ENCODE measurements at regions not wholly inside any gene's neighbourhood (a gene's known extent, or its start where the extent isn't known, plus 50 kb on each side); places are given as distances from the start of the nearest gene placed in this dataset.

GRCh38 chr5:124692950-124693349, 53.5 kb downstream of the ZNF608 start:
- H3K9me3 ChIP-seq (ENCODE audit: control insufficient read depth, low read length) = no peaks in the 10 kb centered on the region
- ATAC-seq (no peak), DNase-seq (no peak)
- intact Hi-C loops (cut with DNase I) = no loop called here
- no peak overlapping the region for H3K27ac ChIP-seq (ENCODE audit: low read length)
- H3K4me1 ChIP-seq (ENCODE audit: control insufficient read depth, insufficient read depth, low read length) = peaks cover 3% of the 10 kb centered on the region
- H3K27me3 ChIP-seq (ENCODE audit: control insufficient read depth, insufficient read depth) = no peaks in the 10 kb centered on the region
- H3K4me3 ChIP-seq (ENCODE audit: low read length) = no peak overlapping the region
- WGBS = 97% methylated on average over 2 of the region's 2 CpGs

- WGBS = 70% methylated on average over 3 of the region's 3 CpGs
- no peak for ATAC-seq
- H3K9me3 ChIP-seq (ENCODE audit: control insufficient read depth, low read length) = no peaks in the 10 kb centered on the region
- no peaks in the 10 kb centered on the region for H3K27me3 ChIP-seq (ENCODE audit: control insufficient read depth, insufficient read depth)
- peak in 1 of 3 donors; percentile 41 for DNase-seq
- H3K4me3 ChIP-seq (ENCODE audit: low read length) = no peak overlapping the region
- intact Hi-C loops (cut with DNase I) = no loop called here
- no peak overlapping the region for H3K27ac ChIP-seq (ENCODE audit: low read length)
- H3K4me1 ChIP-seq (ENCODE audit: control insufficient read depth, insufficient read depth, low read length) = peaks cover 3% of the 10 kb centered on the region
Measured at GRCh38 chr5:124692324-124692723, 54.1 kb downstream of the ZNF608 start.

- H3K27me3 ChIP-seq (ENCODE audit: control insufficient read depth, insufficient read depth) = no peaks in the 10 kb centered on the region
- H3K9me3 ChIP-seq (ENCODE audit: control insufficient read depth, low read length) = no peaks in the 10 kb centered on the region
- DNase-seq = no peak
- no peak overlapping the region for H3K4me3 ChIP-seq (ENCODE audit: low read length)
- intact Hi-C loops (cut with DNase I) = no loop called here
- no peak overlapping the region for H3K27ac ChIP-seq (ENCODE audit: low read length)
- ATAC-seq = no peak
- H3K4me1 ChIP-seq (ENCODE audit: control insufficient read depth, insufficient read depth, low read length) = peaks cover 6% of the 10 kb centered on the region
Measured at GRCh38 chr5:124689653-124690052, 56.8 kb downstream of the ZNF608 start.

GRCh38 chr5:124686239-124687004, 60.0 kb downstream of the ZNF608 start:
- H3K9me3 ChIP-seq (ENCODE audit: control insufficient read depth, low read length) = no peaks in the 10 kb centered on the region
- no peak overlapping the region for H3K27ac ChIP-seq (ENCODE audit: low read length)
- no peaks in the 10 kb centered on the region for H3K27me3 ChIP-seq (ENCODE audit: control insufficient read depth, insufficient read depth)
- H3K4me1 ChIP-seq (ENCODE audit: control insufficient read depth, insufficient read depth, low read length) = peaks cover 3% of the 10 kb centered on the region
- WGBS = 78% methylated on average over 3 of the region's 3 CpGs
- ATAC-seq (peak in 1 of 2 donors; percentile 29), DNase-seq (no peak)
- intact Hi-C loops (cut with DNase I) = no loop called here
- H3K4me3 ChIP-seq (ENCODE audit: low read length) = no peak overlapping the region

- Histone ChIP-seq H3K9me3 (ENCODE audit: control insufficient read depth, low read length) (no peaks in the 10 kb centered on the region), H3K27ac (ENCODE audit: low read length) (no peak overlapping the region), H3K27me3 (ENCODE audit: control insufficient read depth, insufficient read depth) (no peaks in the 10 kb centered on the region), H3K4me1 (ENCODE audit: control insufficient read depth, insufficient read depth, low read length) (peaks cover 3% of the 10 kb centered on the region), H3K4me3 (ENCODE audit: low read length) (no peak overlapping the region)
- intact Hi-C loops (cut with DNase I) = no loop called here
- DNase-seq (no peak), ATAC-seq (no peak)
- 89% methylated on average over 3 of the region's 3 CpGs for WGBS
Measured at GRCh38 chr5:124685404-124685930, 61.0 kb downstream of the ZNF608 start.

- ATAC-seq (no peak), DNase-seq (no peak)
- H3K9me3 ChIP-seq (ENCODE audit: control insufficient read depth, low read length) = no peaks in the 10 kb centered on the region
- 83% methylated on average over 2 of the region's 2 CpGs for WGBS
- no peaks in the 10 kb centered on the region for H3K27me3 ChIP-seq (ENCODE audit: control insufficient read depth, insufficient read depth)
- H3K4me3 ChIP-seq (ENCODE audit: low read length) = no peak overlapping the region
- H3K27ac ChIP-seq (ENCODE audit: low read length) = no peak overlapping the region
- intact Hi-C loops (cut with DNase I) = no loop called here
- H3K4me1 ChIP-seq (ENCODE audit: control insufficient read depth, insufficient read depth, low read length) = peaks cover 5% of the 10 kb centered on the region
Measured at GRCh38 chr5:124683917-124684555, 62.4 kb downstream of the ZNF608 start.

- H3K27me3 ChIP-seq (ENCODE audit: control insufficient read depth, insufficient read depth) = no peaks in the 10 kb centered on the region
- DNase-seq = no peak
- H3K4me1 ChIP-seq (ENCODE audit: control insufficient read depth, insufficient read depth, low read length) = peaks cover 9% of the 10 kb centered on the region
- no peak overlapping the region for H3K27ac ChIP-seq (ENCODE audit: low read length)
- no peak for ATAC-seq
- no peak overlapping the region for H3K4me3 ChIP-seq (ENCODE audit: low read length)
- 72% methylated on average over 4 of the region's 4 CpGs for WGBS
- H3K9me3 ChIP-seq (ENCODE audit: control insufficient read depth, low read length) = no peaks in the 10 kb centered on the region
- intact Hi-C loops (cut with DNase I) = no loop called here
Measured at GRCh38 chr5:124679578-124680199, 66.8 kb downstream of the ZNF608 start.

GRCh38 chr5:124678922-124679519, 67.4 kb downstream of the ZNF608 start:
- intact Hi-C loops (cut with DNase I) = no loop called here
- peaks cover 9% of the 10 kb centered on the region for H3K4me1 ChIP-seq (ENCODE audit: control insufficient read depth, insufficient read depth, low read length)
- no peak overlapping the region for H3K4me3 ChIP-seq (ENCODE audit: low read length)
- WGBS = 62% methylated on average over 8 of the region's 8 CpGs
- DNase-seq = no peak
- peak overlapping the region; percentile 16 for H3K27ac ChIP-seq (ENCODE audit: low read length)
- ATAC-seq = no peak
- no peaks in the 10 kb centered on the region for H3K9me3 ChIP-seq (ENCODE audit: control insufficient read depth, low read length)
- H3K27me3 ChIP-seq (ENCODE audit: control insufficient read depth, insufficient read depth) = no peaks in the 10 kb centered on the region

GRCh38 chr5:124678468-124678867, 68.0 kb downstream of the ZNF608 start:
- no peak overlapping the region for H3K4me3 ChIP-seq (ENCODE audit: low read length)
- peak overlapping the region; percentile 16 for H3K27ac ChIP-seq (ENCODE audit: low read length)
- WGBS = 62% methylated on average over 4 of the region's 4 CpGs
- H3K4me1 ChIP-seq (ENCODE audit: control insufficient read depth, insufficient read depth, low read length) = peaks cover 9% of the 10 kb centered on the region
- ATAC-seq = peak; percentile 51 to 56
- no peak for DNase-seq
- H3K9me3 ChIP-seq (ENCODE audit: control insufficient read depth, low read length) = no peaks in the 10 kb centered on the region
- no peaks in the 10 kb centered on the region for H3K27me3 ChIP-seq (ENCODE audit: control insufficient read depth, insufficient read depth)
- intact Hi-C loops (cut with DNase I) = no loop called here

GRCh38 chr5:124677374-124678351, 68.8 kb downstream of the ZNF608 start:
- WGBS = 37% methylated on average over 9 of the region's 9 CpGs
- intact Hi-C loops (cut with DNase I) = no loop called here
- Histone ChIP-seq H3K27me3 (ENCODE audit: control insufficient read depth, insufficient read depth) (no peaks in the 10 kb centered on the region), H3K9me3 (ENCODE audit: control insufficient read depth, low read length) (no peaks in the 10 kb centered on the region), H3K4me3 (ENCODE audit: low read length) (no peak overlapping the region), H3K27ac (ENCODE audit: low read length) (peak overlapping the region; percentile 33), H3K4me1 (ENCODE audit: control insufficient read depth, insufficient read depth, low read length) (peaks cover 9% of the 10 kb centered on the region)
- ATAC-seq (peak; percentile 61 to 64), DNase-seq (peak in 2 of 3 donors; percentile 24 to 63)

All from right cardiac atrium (tissue), 5 donors.